IMR-90 (cell line): ENCODE measurements at regions not wholly inside any gene's neighbourhood (a gene's known extent, or its start where the extent isn't known, plus 50 kb on each side); places are given as distances from the start of the nearest gene placed in this dataset.
"Not testable (repeated sequence)": the region's sequence is repeated elsewhere in the genome, so short reads cannot be mapped to it uniquely, and the experiment has no call there.

Source experiments
- ATAC-seq: fragments of 200-7000 bp; cut with Tn5 transposase; 2 replicates; pipeline ENCODE4 v1.9.1; 2020; ENCODE audit warnings: low read depth, mild to moderate bottlenecking, moderate library complexity
- BruUV-seq: library from RNA; stranded (reverse); fragments of 400-500 nt; replicated peaks from 2 replicates; lab custom pipeline; 2021; lab: Mats Ljungman, UMichigan
- CTCF ChIA-PET: fragments of 300-600 bp; formaldehyde crosslinking; extraction: SDS; loops from one replicate; lab custom pipeline; 2021; ENCODE audit warnings: antibody characterized with exemption; lab: Yijun Ruan, JAX
- POLR2A ChIA-PET: fragments of 300-600 bp; sonication (Branson Sonifier 250); formaldehyde crosslinking; loops from one replicate; lab custom pipeline; 2022; ENCODE audit warnings: antibody characterized with exemption; ENCODE audit not compliant: unreplicated experiment; lab: Charles Lee
- DNase-seq: peaks from one replicate; pipeline ENCODE4 v3.0.0; 2013
- H2AFZ ChIP-seq: replicated peaks from 2 replicates; pipeline ENCODE3; 2013; ENCODE audit warnings: low read length, mild to moderate bottlenecking; ENCODE audit not compliant: poor library complexity
- H2AK5ac ChIP-seq: 2 replicates; pipeline ENCODE4 v1.6.1; 2013; ENCODE audit warnings: low read depth, low read length, inconsistent platforms
- H2AK9ac ChIP-seq: replicated peaks from 2 replicates; pipeline ENCODE3; 2013; ENCODE audit warnings: mild to moderate bottlenecking, low read depth, low read length, moderate library complexity; ENCODE audit not compliant: poor library complexity
- H2BK120ac ChIP-seq: 2 replicates; pipeline ENCODE4 v1.6.1; 2013; ENCODE audit warnings: low read depth, low read length, inconsistent platforms
- H2BK15ac ChIP-seq: 3 replicates; pipeline ENCODE4 v1.6.1; 2013; ENCODE audit warnings: low read depth, low read length, inconsistent platforms
- H2BK20ac ChIP-seq: 2 replicates; pipeline ENCODE4 v1.6.1; 2013; ENCODE audit warnings: low read depth, mild to moderate bottlenecking, inconsistent platforms, low read length, moderate library complexity
- H2BK5ac ChIP-seq: 2 replicates; pipeline ENCODE4 v1.6.1; 2013; ENCODE audit warnings: mild to moderate bottlenecking, low read depth, low read length, inconsistent platforms; ENCODE audit not compliant: poor library complexity, severe bottlenecking
- H3K14ac ChIP-seq: replicated peaks from 2 replicates; pipeline ENCODE4 v1.6.1; 2013; ENCODE audit warnings: low read depth, low read length, inconsistent platforms
- H3K18ac ChIP-seq: 2 replicates; pipeline ENCODE4 v1.6.1; 2013; ENCODE audit warnings: low read depth, low read length, control low read depth
- H3K23ac ChIP-seq: 2 replicates; pipeline ENCODE4 v1.6.1; 2013; ENCODE audit warnings: low read depth, low read length, inconsistent platforms
- H3K27ac ChIP-seq: 2 replicates; pipeline ENCODE4 v1.5.1; 2013; ENCODE audit warnings: mild to moderate bottlenecking, control low read depth, low read length; ENCODE audit not compliant: insufficient read depth
- H3K27me3 ChIP-seq: 2 replicates; pipeline ENCODE4 v1.6.1; 2013; ENCODE audit warnings: low read length; ENCODE audit not compliant: control insufficient read depth, insufficient read depth
- H3K36me3 ChIP-seq: 2 replicates; pipeline ENCODE4 v1.6.1; 2013; ENCODE audit warnings: low read length, mixed read lengths; ENCODE audit not compliant: control insufficient read depth, insufficient read depth
- H3K4ac ChIP-seq: 2 replicates; pipeline ENCODE4 v1.6.1; 2013; ENCODE audit warnings: low read depth, low read length, inconsistent platforms
- H3K4me1 ChIP-seq: 2 replicates; pipeline ENCODE4 v1.6.1; 2013; ENCODE audit warnings: low read length, mixed read lengths; ENCODE audit not compliant: control insufficient read depth, insufficient read depth
- H3K4me2 ChIP-seq: 2 replicates; pipeline ENCODE4 v1.6.1; 2013; ENCODE audit warnings: low read depth, mild to moderate bottlenecking, control low read depth, low read length, moderate library complexity
- H3K4me3 ChIP-seq: 2 replicates; pipeline ENCODE4 v1.5.1; 2013; ENCODE audit warnings: low read depth, mild to moderate bottlenecking, control low read depth, low read length, moderate library complexity; ENCODE audit not compliant: insufficient read depth
- H3K56ac ChIP-seq: 2 replicates; pipeline ENCODE4 v1.6.1; 2013; ENCODE audit warnings: low read length, inconsistent platforms; ENCODE audit not compliant: insufficient read depth; ENCODE audit errors: extremely low read depth
- H3K79me1 ChIP-seq, 2 experiments: 2 replicates each; pipeline ENCODE4 v1.6.1; 2013; ENCODE audit warnings: low read length in 2 of 2, inconsistent platforms in 1 of 2, low read depth in 1 of 2
- H3K9ac ChIP-seq: 2 replicates; pipeline ENCODE4 v1.6.1; 2013; ENCODE audit warnings: low read depth, low read length, control low read depth
- H3K9me1 ChIP-seq: 2 replicates; pipeline ENCODE4 v1.6.1; 2013; ENCODE audit warnings: low read length, inconsistent platforms; ENCODE audit not compliant: insufficient read depth
- H3K9me3 ChIP-seq: 2 replicates; pipeline ENCODE4 v1.6.1; 2013; ENCODE audit warnings: low read length; ENCODE audit not compliant: control insufficient read depth, insufficient read depth
- H4K20me1 ChIP-seq: 2 replicates; pipeline ENCODE4 v1.6.1; 2013; ENCODE audit warnings: low read length, inconsistent platforms; ENCODE audit not compliant: insufficient read depth
- H4K5ac ChIP-seq: 2 replicates; pipeline ENCODE4 v1.6.1; 2013; ENCODE audit warnings: mild to moderate bottlenecking, low read depth, low read length, control low read depth
- H4K8ac ChIP-seq, 2 experiments: 2 replicates each; pipeline ENCODE4 v1.6.1; 2013; ENCODE audit warnings: low read depth in 2 of 2, low read length in 2 of 2, control low read depth in 1 of 2, inconsistent platforms in 1 of 2
- H4K91ac ChIP-seq: 2 replicates; pipeline ENCODE4 v1.6.1; 2013; ENCODE audit warnings: low read depth, low read length, inconsistent platforms; ENCODE audit not compliant: insufficient read depth
- WGBS, 2 experiments: methylation state at CpG; one replicate each; pipeline versions ENCODE4 v1.1.5 to v1.1.7; 2013; ENCODE audit warnings: missing lambda C conversion rate in 2 of 2; ENCODE audit not compliant: insufficient read length in 1 of 2; ENCODE audit errors: extremely low coverage in 2 of 2; 5-methylcytosine and 5-hydroxymethylcytosine counted together
- dilution Hi-C: fragments of 300-500 bp; cut with HindIII; formaldehyde crosslinking; loops from one replicate; pipeline ENCODE4 v1.14.3; 2018; ENCODE audit warnings: low sequenced_read_pairs; ENCODE audit not compliant: unreplicated experiment
- in situ Hi-C: fragments of 300-500 bp; cut with MboI; formaldehyde crosslinking; loops from 3 replicates; pipeline ENCODE4 v1.14.3; 2019; ENCODE audit warnings: low sequenced_read_pairs, inconsistent platforms, mixed read lengths
- intact Hi-C: fragments of 100-400 bp; cut with micrococcal nuclease; formaldehyde crosslinking; loops from 2 replicates; pipeline ENCODE4 v1.10.0; 2022

DNA sequence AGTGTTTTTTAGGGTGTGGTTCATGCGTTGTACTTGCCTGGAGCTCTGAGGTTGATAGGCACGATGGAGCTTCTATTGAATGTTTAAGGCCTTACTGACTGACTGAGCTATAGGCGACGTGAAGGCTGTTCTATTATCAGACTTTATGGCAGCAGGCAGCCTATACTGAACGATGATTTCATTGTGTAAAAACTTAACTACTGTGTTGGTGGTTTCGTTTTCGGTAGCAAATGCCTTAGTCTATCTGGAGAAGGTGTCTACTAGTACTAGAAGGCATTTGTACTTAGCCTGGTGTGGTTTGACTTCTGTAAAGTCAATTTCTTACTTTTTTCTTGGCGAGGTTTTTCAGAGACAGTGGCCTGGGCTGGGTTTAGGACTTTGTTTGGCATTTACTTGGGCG is 194.4 kb downstream of the OTOP1 start:
- ATAC-seq, CTCF ChIA-PET: not testable (repeated sequence)

DNA sequence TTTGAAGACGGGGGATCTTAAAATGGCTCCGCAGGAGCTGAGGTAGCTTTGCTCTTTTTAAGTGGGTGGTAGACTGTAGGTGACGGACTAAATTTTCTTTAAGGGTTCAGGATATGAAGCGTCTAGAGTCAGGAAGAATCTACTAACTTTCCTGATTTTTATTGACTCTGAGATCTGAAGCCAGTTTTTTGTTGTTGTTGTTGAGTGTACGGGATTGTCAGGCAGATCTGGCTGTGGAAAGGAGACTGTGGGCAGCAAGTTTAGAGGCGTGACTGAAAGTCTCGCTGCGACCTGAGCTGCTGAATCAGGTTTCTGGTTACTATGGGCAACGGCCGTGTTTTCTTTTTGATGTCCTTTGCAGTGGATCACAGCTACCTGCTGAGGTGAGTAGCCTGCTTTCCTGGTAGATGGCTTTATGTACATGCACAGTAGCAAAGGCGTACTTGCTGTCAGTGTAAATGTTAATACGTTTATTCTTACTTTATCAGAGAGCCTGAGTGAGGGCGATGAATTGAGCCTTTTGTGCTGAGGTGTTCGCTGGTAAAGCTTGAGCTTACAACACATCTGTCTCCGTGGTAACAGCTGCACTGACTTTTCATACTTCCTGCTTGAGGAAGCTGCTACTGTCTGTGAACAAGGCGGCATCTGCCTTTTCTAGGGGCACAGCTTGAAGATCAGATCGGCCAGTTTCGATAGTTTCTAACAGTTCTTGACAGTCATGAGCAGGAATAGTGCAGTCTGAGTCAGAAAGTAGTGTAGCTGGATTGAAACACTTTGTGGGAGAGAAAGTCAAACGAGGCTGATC is 193.7 kb downstream of the OTOP1 start:
- intact Hi-C loops, H4K5ac ChIP-seq, H3K18ac ChIP-seq, H3K4me1 ChIP-seq, H4K91ac ChIP-seq, H3K9me3 ChIP-seq, H3K14ac ChIP-seq, H3K27me3 ChIP-seq, H3K9ac ChIP-seq, H4K8ac ChIP-seq, H2AK9ac ChIP-seq, H3K4ac ChIP-seq, H2BK120ac ChIP-seq, H3K4me2 ChIP-seq, DNase-seq, dilution Hi-C loops, H2BK20ac ChIP-seq, H2AFZ ChIP-seq, H3K9me1 ChIP-seq, H3K36me3 ChIP-seq, H3K27ac ChIP-seq, H2AK5ac ChIP-seq, ATAC-seq, H3K79me1 ChIP-seq, H2BK15ac ChIP-seq, H4K20me1 ChIP-seq, H3K23ac ChIP-seq, H3K56ac ChIP-seq, H3K4me3 ChIP-seq, BruUV-seq, H2BK5ac ChIP-seq, in situ Hi-C loops, CTCF ChIA-PET, POLR2A ChIA-PET: not testable (repeated sequence)
- 0% methylated on average over 1 of the region's 19 CpGs; no CpG with 5 or more reads in 1 of the 2 experiments for WGBS, 2 experiments

More for the DNA sequence above, 194.4 kb downstream of the OTOP1 start:
- H3K27ac ChIP-seq, H3K23ac ChIP-seq, H2BK5ac ChIP-seq, H4K5ac ChIP-seq, intact Hi-C loops, H4K91ac ChIP-seq, H3K4me1 ChIP-seq, H3K9me1 ChIP-seq, H3K9ac ChIP-seq, dilution Hi-C loops, H3K36me3 ChIP-seq, H2BK20ac ChIP-seq, DNase-seq, H3K4me3 ChIP-seq, H4K8ac ChIP-seq, H2BK120ac ChIP-seq, H3K14ac ChIP-seq, H3K79me1 ChIP-seq, in situ Hi-C loops, POLR2A ChIA-PET, H2AK5ac ChIP-seq, H2BK15ac ChIP-seq, H4K20me1 ChIP-seq, H3K18ac ChIP-seq, H3K27me3 ChIP-seq, H2AFZ ChIP-seq, H3K4me2 ChIP-seq, BruUV-seq, H3K56ac ChIP-seq, H3K9me3 ChIP-seq, H2AK9ac ChIP-seq, H3K4ac ChIP-seq: not testable (repeated sequence)
- WGBS, 2 experiments = 60% methylated on average over 2 of the region's 9 CpGs; no CpG with 5 or more reads in 1 of the 2 experiments
